ENCODE measurements at regions not wholly inside any gene's neighbourhood (a gene's known extent, or its start where the extent isn't known, plus 50 kb on each side); places are given as distances from the start of the nearest gene placed in this dataset.

GRCh38 chr11:112464949-112465348 is 204.3 kb upstream of the PLET1 start:
- no peak for DNase-seq (ENCODE audit: low read depth in 2 of 2)

DNA sequence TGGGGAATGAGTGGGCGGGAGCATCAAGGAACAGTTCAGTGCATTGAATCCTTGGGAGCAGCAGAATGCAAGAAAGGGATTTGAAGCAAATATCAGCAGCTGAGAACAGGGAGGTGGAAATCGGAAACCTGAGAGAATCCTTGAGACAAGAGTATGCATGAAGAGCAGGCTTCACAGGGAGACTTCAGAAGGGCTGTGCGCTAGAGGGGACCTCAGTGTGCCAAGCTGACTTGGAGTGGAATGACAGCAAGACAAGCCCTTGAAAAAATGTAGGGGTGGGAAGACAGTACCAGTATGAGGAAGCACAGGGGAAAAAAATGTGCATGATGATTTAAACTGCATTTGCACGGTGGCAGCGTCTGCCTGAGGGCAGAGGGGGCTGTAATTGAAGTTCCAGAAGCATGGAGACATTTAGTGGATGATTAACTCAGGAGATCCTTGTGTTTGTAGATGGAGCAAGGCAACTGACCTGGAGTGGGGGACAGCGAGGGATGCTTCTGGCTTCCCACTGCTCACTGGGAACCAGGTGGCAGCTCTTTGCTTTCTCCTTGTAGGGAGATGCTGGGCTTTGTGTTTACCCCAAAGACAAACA is 204.9 kb upstream of the PLET1 start:
- no peak for DNase-seq (ENCODE audit: low read depth in 2 of 2)

GRCh38 chr11:112467721-112468120 is 207.1 kb upstream of the PLET1 start:
- no peak for DNase-seq (ENCODE audit: low read depth in 2 of 2)

GRCh38 chr11:112469376-112469775 is 208.7 kb upstream of the PLET1 start:
- no peak for DNase-seq (ENCODE audit: low read depth in 2 of 2)

DNA sequence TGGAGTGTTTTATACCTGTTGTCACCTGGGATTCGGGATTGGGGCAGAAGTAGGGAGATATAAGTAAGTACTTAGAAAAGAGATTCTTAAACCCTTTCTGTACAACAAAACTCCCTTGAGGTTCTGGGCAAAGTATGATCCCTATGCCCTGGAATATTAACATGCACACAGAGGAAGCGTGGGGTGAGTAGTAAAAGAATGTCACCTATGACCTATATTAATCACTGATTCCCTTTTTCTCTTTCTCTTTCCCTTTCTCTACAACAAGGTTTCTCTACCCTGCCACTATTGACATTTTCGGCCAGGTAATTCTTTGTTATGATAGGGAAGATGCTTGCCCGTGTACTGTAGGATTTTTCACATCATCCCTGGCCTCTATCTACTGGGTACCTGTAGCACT is 209.7 kb upstream of the PLET1 start:
- DNase-seq (ENCODE audit: low read depth in 2 of 2), result no peak

DNA sequence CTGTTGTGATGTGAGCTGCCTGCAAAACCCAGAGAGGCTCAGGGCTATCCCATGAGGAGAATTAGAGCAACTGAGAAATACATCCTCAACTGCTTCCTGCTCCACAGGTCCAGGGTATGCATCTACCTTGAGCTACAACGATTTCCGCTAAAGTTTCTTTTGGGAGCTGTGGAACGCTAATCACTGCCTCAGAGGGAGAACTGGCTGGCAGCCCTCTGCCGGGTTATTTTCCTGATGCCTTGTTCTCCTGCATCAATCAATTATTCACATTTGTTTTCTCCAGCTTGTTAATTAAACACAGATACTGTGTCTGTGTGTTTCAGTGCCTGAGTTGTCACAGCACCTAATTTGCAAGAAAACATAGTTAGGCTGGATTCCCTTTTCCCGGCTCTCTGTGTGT is 211.1 kb upstream of the PLET1 start:
- DNase-seq (ENCODE audit: low read depth in 2 of 2), result no peak

- no peak for DNase-seq (ENCODE audit: low read depth in 2 of 2)
Measured at GRCh38 chr11:112477152-112477551, 216.5 kb upstream of the PLET1 start.

DNA sequence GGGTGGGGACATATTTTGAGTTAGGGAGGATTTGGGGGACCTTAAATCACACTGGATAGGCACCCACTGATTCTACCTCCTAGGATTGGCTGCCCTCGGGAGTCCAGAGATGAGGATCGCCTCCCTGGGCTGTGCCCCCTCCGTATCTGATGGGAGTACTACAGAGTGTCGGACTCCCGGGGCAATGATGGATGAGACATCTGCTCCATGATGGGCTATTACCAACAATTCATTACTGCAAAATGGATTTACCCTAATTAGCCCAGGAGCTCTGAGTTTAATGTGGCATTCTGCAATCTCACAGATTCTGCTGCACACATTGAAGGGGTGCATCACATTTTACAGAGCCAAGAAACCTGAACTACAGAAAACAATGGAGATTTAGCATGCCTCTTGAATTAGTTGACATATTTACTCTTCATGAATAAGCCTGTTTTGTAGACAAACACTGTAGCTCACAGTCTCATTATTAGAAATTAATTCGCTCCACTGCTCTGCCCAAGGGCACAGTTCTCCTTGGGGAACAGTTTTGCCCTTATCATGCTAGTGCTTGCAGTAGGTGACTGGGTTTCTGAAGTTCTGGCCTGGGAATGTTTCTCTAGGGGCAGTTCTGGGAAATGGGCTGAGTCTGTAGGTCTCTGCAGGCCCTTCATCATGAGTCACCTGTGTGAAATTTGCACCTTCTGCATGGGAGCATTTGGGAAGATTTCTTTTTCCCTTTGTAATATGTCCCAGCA is 217.1 kb upstream of the PLET1 start:
- DNase-seq (ENCODE audit: low read depth in 2 of 2), result no peak

DNA sequence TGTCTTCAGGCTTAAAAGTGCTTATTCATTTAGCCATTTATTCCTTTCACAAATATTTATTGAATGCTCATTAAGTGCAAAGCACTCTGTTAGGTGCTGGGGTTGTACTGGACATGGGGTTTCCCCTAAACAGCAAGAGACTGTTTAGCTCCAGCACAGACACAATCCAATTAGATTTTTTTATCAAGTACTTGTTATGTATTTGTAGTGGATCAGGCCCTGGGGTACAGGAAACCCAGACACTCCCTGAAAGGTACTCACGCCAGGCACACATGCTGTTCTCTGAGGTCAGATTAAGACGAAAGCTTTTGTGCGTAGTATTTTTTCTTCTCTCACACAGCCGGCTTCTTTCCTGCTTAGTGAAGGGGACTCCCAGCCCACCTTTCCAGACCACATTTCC is 218.1 kb upstream of the PLET1 start:
- DNase-seq (ENCODE audit: low read depth in 2 of 2), result no peak

- no peak for DNase-seq (ENCODE audit: low read depth in 2 of 2)
Measured at GRCh38 chr11:112481431-112481830, 220.8 kb upstream of the PLET1 start.

DNA sequence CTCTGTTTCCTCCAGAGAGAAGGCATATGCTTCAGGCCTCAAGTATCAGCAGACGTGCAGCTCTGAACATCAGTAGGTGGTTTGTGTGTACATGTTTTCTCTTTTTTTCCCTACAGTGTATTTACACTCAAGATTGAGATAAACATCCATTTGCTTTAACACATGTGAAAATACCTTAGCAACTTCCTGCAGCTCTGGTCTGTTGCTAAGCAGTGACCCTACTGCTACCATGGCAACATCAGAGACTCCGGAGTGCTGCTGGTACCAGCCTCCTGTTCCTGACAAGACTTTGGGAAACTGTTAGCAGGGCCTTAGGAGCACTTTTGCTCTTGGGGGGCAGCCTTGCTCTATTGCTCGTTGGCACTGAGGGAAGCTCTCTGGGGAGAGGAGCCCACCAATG is 221.2 kb upstream of the PLET1 start:
- no peak for DNase-seq (ENCODE audit: low read depth in 2 of 2)

- no peak for DNase-seq (ENCODE audit: low read depth in 2 of 2)
Measured at GRCh38 chr11:112485280-112485679, 224.6 kb upstream of the PLET1 start.

DNA sequence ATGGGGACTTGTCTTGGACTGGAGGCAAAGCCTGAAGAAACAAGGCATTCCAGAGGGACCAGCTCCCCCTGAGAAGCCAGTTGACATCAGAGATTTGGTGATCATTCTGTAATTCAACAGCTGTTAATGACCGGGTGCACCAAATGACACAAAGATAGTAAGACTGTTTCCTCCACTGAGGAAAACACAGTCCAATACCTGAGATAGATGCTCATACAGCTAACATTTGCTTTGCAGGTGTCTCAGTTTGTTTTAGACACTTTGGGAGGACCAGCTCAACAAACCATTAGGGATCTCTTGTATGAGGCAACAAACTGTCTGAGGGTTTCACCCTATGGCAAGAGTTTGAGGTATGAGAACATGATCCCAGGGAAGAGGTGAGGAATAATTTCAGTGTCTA is 237.2 kb upstream of the PLET1 start:
- no peak for DNase-seq (ENCODE audit: low read depth in 2 of 2)

- no peak for DNase-seq (ENCODE audit: low read depth in 2 of 2)
Measured at GRCh38 chr11:112498701-112499100, 238.0 kb upstream of the PLET1 start.

GRCh38 chr11:112499153-112499880 is 238.7 kb upstream of the PLET1 start:
- DNase-seq (ENCODE audit: low read depth in 2 of 2), result no peak

GRCh38 chr11:112499881-112500204 is 239.2 kb upstream of the PLET1 start:
- no peak for DNase-seq (ENCODE audit: low read depth in 2 of 2)

- DNase-seq (ENCODE audit: low read depth in 2 of 2), result no peak
Measured at GRCh38 chr11:112503410-112503809, 242.8 kb upstream of the PLET1 start.

GRCh38 chr11:112504056-112504455 is 243.4 kb upstream of the PLET1 start:
- DNase-seq (ENCODE audit: low read depth in 2 of 2), result no peak

DNA sequence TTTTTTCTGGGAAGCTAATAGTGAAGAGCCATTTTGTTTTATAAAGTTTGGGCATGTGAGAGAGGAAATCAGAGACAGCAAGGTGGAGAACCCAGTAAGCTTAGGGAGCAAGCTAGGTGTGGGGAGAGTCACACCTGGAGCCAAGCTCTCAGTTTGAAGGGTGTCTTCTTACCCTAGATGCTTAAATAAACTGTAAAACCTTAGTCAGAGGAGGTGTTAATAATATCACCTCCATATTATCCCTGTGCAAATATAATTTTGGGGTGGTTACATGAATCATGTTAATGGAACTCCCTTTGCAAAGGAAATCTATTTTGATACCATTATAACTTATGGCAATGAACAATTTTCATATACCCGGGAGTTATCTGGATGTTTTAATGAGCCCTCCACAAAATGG is 246.2 kb upstream of the PLET1 start:
- DNase-seq (ENCODE audit: low read depth in 2 of 2), result no peak

DNA sequence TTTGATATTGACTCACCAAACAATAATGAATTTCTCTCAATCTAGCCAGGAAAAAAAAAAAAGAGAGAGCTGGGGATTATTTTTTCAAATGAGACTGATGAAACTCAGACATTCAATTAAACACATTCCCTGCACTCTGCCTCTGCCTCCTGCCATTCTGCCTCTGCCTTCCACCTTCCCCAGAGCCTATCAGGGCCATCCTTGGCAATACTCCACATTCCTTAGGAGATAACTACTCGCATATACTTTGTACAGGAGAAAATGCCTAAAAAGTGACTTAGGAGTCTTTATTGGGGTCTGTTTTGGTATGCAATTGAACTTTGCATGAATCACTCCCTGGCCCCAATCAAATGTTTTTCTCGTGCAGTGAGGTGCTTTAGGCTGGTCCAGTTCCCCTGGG is 246.6 kb upstream of the PLET1 start:
- DNase-seq (ENCODE audit: low read depth in 2 of 2), result no peak

- no peak for DNase-seq (ENCODE audit: low read depth in 2 of 2)
Measured at GRCh38 chr11:112508750-112509149, 248.1 kb upstream of the PLET1 start.

GRCh38 chr11:112509300-112509699 is 248.6 kb upstream of the PLET1 start:
- no peak for DNase-seq (ENCODE audit: low read depth in 2 of 2)

DNA sequence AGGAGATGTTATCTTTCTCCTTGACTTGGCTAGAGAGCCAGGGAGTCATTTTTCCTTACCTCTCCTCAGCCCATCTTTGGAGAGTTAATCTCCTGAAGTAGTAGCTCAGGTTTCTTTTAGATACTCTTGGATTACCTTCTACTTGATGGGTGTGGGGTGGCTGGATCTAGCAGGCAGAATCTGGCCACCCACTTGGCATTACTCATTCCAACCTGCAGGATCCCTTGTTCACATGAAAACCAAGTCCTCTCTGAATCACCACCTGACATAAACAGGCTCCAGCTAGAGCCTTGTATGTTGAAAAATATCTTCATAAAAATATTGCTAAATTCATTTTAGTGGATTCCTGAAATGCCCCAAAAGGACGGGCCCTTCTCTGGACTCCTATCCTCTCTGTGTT is 250.6 kb upstream of the PLET1 start:
- no peak for DNase-seq (ENCODE audit: low read depth in 2 of 2)
